HCT116 (cell line): ENCODE measurements at regions not wholly inside any gene's neighbourhood (a gene's known extent, or its start where the extent isn't known, plus 50 kb on each side); places are given as distances from the start of the nearest gene placed in this dataset.

Source experiments
- ATAC-seq: fragments of 200-7000 bp; cut with Tn5 transposase; 2 replicates; pipeline ENCODE4 v1.9.1; 2020; ENCODE audit warnings: mild to moderate bottlenecking, moderate library complexity
- BruUV-seq: library from RNA; stranded (reverse); fragments of 400-500 nt; replicated peaks from 2 replicates; lab custom pipeline; 2021; lab: Mats Ljungman, UMichigan
- CTCF ChIA-PET: fragments of 300-600 bp; sonication (Branson Sonifier 250); formaldehyde crosslinking; loops from one replicate; lab custom pipeline; 2021; ENCODE audit warnings: antibody characterized with exemption; lab: Charles Lee
- POLR2A ChIA-PET: fragments of 300-600, 350-600 bp; sonication (Branson Sonifier 250); formaldehyde crosslinking; loops from one replicate; lab custom pipeline; 2021; ENCODE audit warnings: antibody characterized with exemption; lab: Charles Lee
- RAD21 ChIA-PET, 2 experiments: fragments of 300-600 bp; sonication (Branson Sonifier 250); formaldehyde crosslinking; loops; one replicate each; lab custom pipeline; 2023; ENCODE audit warnings: low total read pairs in 2 of 2; ENCODE audit not compliant: uncharacterized antibody in 2 of 2, unreplicated experiment in 2 of 2, low non-redundant PET in 1 of 2; lab: Charles Lee
- DNase-seq: peaks from one replicate; pipeline ENCODE4 v3.0.0-alpha.2; 2010; ENCODE audit warnings: low read depth, low spot score
- H2AFZ ChIP-seq: fragments of 200-600 bp; shearing (Covaris generic), sonication (generic); 2 replicates; pipeline ENCODE4 v1.6.1; 2017; ENCODE audit warnings: low read depth, mixed run types, mixed read lengths, antibody characterized with exemption, low read length; ENCODE audit not compliant: poor library complexity, severe bottlenecking
- H3K27ac ChIP-seq: 2 replicates; pipeline ENCODE4 v1.5.1; 2012; ENCODE audit warnings: low read depth, low read length
- H3K27me3 ChIP-seq: fragments of 200-600 bp; sonication (generic); 2 replicates; pipeline ENCODE4 v1.6.1; 2016; ENCODE audit warnings: mixed run types, low read length, mixed read lengths; ENCODE audit not compliant: insufficient read depth
- H3K36me3 ChIP-seq, 2 experiments: fragments of 200-500 bp in 1 of 2; fragments of 200-600 bp in 1 of 2; sonication (Bioruptor generic) in 1 of 2; sonication (generic) in 1 of 2; 2 replicates each; pipeline versions ENCODE4 v1.5.1 to v1.6.1; 2014 to 2016; ENCODE audit warnings: low read length in 2 of 2, inconsistent platforms in 1 of 2, mixed read lengths in 1 of 2, mixed run types in 1 of 2; ENCODE audit not compliant: insufficient read depth in 2 of 2, control insufficient read depth in 1 of 2
- H3K4me1 ChIP-seq, 2 experiments: fragments of 200-600 bp in 1 of 2; sonication (generic) in 1 of 2; 2 replicates each; pipeline versions ENCODE4 v1.5.1 to v1.6.1; 2012 to 2017; ENCODE audit warnings: low read length in 2 of 2, inconsistent platforms in 1 of 2, mild to moderate bottlenecking in 1 of 2, mixed read lengths in 1 of 2, mixed run types in 1 of 2, moderate library complexity in 1 of 2; ENCODE audit not compliant: insufficient read depth in 2 of 2, control insufficient read depth in 1 of 2
- H3K4me2 ChIP-seq: fragments of 200-600 bp; sonication (generic); 2 replicates; pipeline ENCODE4 v1.6.1; 2017; ENCODE audit warnings: mixed run types, low read length, mixed read lengths
- H3K4me3 ChIP-seq, 2 experiments: fragments of 200-600 bp in 1 of 2; sonication (generic) in 1 of 2; replicated peaks in 1 of 2; 2 replicates each; pipeline ENCODE4 v1.5.1; 2011 to 2016; ENCODE audit warnings: low read length in 2 of 2, control low read depth in 1 of 2, low read depth in 1 of 2, mild to moderate bottlenecking in 1 of 2, mixed read lengths in 1 of 2, mixed run types in 1 of 2
- H3K79me2 ChIP-seq: fragments of 200-600 bp; sonication (generic); 2 replicates; pipeline ENCODE4 v1.6.1; 2017; ENCODE audit warnings: mild to moderate bottlenecking, mixed run types, low read length, moderate library complexity, mixed read lengths; ENCODE audit not compliant: insufficient read depth
- H3K9ac ChIP-seq: fragments of 200-600 bp; sonication (generic); 2 replicates; pipeline ENCODE4 v1.6.1; 2016; ENCODE audit warnings: low read length, mixed read lengths
- H3K9me2 ChIP-seq: fragments of 200-600 bp; sonication (generic), shearing (Covaris generic); 2 replicates; pipeline ENCODE4 v1.6.1; 2017; ENCODE audit warnings: mixed run types, mild to moderate bottlenecking, moderate library complexity; ENCODE audit not compliant: insufficient read depth
- H3K9me3 ChIP-seq, 2 experiments: fragments of 200-500 bp in 1 of 2; fragments of 200-600 bp in 1 of 2; sonication (Bioruptor generic) in 1 of 2; sonication (generic) in 1 of 2; 2 replicates each; pipeline ENCODE4 v1.6.1; 2014 to 2017; ENCODE audit warnings: low read length in 2 of 2, mixed read lengths in 2 of 2, inconsistent platforms in 1 of 2, low read depth in 1 of 2, mild to moderate bottlenecking in 1 of 2, mixed run types in 1 of 2, moderate library complexity in 1 of 2; ENCODE audit not compliant: control insufficient read depth in 1 of 2, insufficient read depth in 1 of 2
- H4K20me1 ChIP-seq: fragments of 200-600 bp; sonication (generic), shearing (Covaris generic); 2 replicates; pipeline ENCODE4 v1.6.1; 2017; ENCODE audit warnings: mixed run types, mild to moderate bottlenecking, moderate library complexity; ENCODE audit not compliant: insufficient read depth
- CEBPB ChIP-seq: IDR thresholded peaks from 2 replicates; pipeline ENCODE4 v1.6.1; 2012; ENCODE audit warnings: low read depth
- EGR1 ChIP-seq: IDR thresholded peaks from 2 replicates; pipeline ENCODE4 v1.6.1; 2012; ENCODE audit warnings: low read depth
- ELF1 ChIP-seq: IDR thresholded peaks from 2 replicates; pipeline ENCODE4 v1.6.1; 2012; ENCODE audit warnings: low read depth, borderline replicate concordance
- EZH2phosphoT487 ChIP-seq: fragments of 200-600 bp; IDR thresholded peaks from 2 replicates; pipeline ENCODE4 v1.6.1; 2018; ENCODE audit warnings: antibody characterized with exemption, borderline replicate concordance
- FOSL1 ChIP-seq: IDR thresholded peaks from 2 replicates; pipeline ENCODE4 v1.6.1; 2012; ENCODE audit warnings: low read depth
- POLR2AphosphoS5 ChIP-seq: IDR thresholded peaks from 2 replicates; pipeline ENCODE4 v1.6.1; 2011; ENCODE audit warnings: mild to moderate bottlenecking, low read depth, low read length, moderate library complexity
- RAD21 ChIP-seq: IDR thresholded peaks from 2 replicates; pipeline ENCODE4 v1.6.1; 2012; ENCODE audit warnings: low read depth, mild to moderate bottlenecking
- SIN3A ChIP-seq: IDR thresholded peaks from 2 replicates; pipeline ENCODE4 v1.6.1; 2012; ENCODE audit warnings: low read depth
- SP1 ChIP-seq: IDR thresholded peaks from 2 replicates; pipeline ENCODE4 v1.6.1; 2012; ENCODE audit warnings: low read depth
- SRF ChIP-seq: IDR thresholded peaks from 2 replicates; pipeline ENCODE4 v1.6.1; 2012; ENCODE audit warnings: low read depth
- TCF7L2 ChIP-seq: IDR thresholded peaks from 2 replicates; pipeline ENCODE4 v1.7.0; 2011; ENCODE audit warnings: borderline replicate concordance, inconsistent platforms; ENCODE audit not compliant: insufficient read depth, insufficient read length; ENCODE audit errors: extremely low read depth
- YY1 ChIP-seq: IDR thresholded peaks from 2 replicates; pipeline ENCODE4 v1.6.1; 2011; ENCODE audit warnings: low read length, low read depth, moderate library complexity, mild to moderate bottlenecking; ENCODE audit not compliant: insufficient replicate concordance; ENCODE audit errors: extremely low read depth
- ZFX ChIP-seq: fragments of 450-650 bp; IDR thresholded peaks from 2 replicates; pipeline ENCODE4 v1.6.1; 2017
- ZNF274 ChIP-seq: fragments of 200-500 bp; sonication (Bioruptor generic); IDR thresholded peaks from 2 replicates; pipeline ENCODE4 v1.6.1; 2014; ENCODE audit warnings: mild to moderate bottlenecking, low read depth, low read length, inconsistent platforms
- intact Hi-C: fragments of 100-400 bp; cut with micrococcal nuclease; formaldehyde crosslinking; loops from 2 replicates; pipeline ENCODE4 v1.10.0; 2022
- TF ChIP-seq, protein P1 (sequence below): IDR thresholded peaks from 2 replicates; pipeline ENCODE4 v1.6.1; 2011; ENCODE audit warnings: mild to moderate bottlenecking, low read length, moderate library complexity; ENCODE audit not compliant: insufficient replicate concordance; ENCODE audit errors: extremely low read depth
- TF ChIP-seq, protein P2 (sequence below), 3 experiments: fragments of 200-600 bp in 1 of 3; sonication (generic) in 1 of 3; IDR thresholded peaks in 2 of 3; conservative IDR thresholded peaks in 1 of 3; 2 replicates each; pipeline ENCODE4 v1.5.1; 2012 to 2017; ENCODE audit warnings: low read depth in 2 of 3, low read length in 2 of 3, antibody characterized with exemption in 1 of 3, borderline replicate concordance in 1 of 3, control low read depth in 1 of 3, mild to moderate bottlenecking in 1 of 3, mixed read lengths in 1 of 3, mixed run types in 1 of 3, moderate library complexity in 1 of 3; ENCODE audit not compliant: insufficient read depth in 1 of 3
- TF ChIP-seq, protein P3 (sequence below): IDR thresholded peaks from 2 replicates; pipeline ENCODE4 v1.6.1; 2012
- TF ChIP-seq, protein P4 (sequence below): IDR thresholded peaks from 2 replicates; pipeline ENCODE4 v1.6.1; 2012
- TF ChIP-seq, protein P5 (sequence below): IDR thresholded peaks from 2 replicates; pipeline ENCODE4 v1.6.1; 2012; ENCODE audit warnings: low read depth

DNA sequence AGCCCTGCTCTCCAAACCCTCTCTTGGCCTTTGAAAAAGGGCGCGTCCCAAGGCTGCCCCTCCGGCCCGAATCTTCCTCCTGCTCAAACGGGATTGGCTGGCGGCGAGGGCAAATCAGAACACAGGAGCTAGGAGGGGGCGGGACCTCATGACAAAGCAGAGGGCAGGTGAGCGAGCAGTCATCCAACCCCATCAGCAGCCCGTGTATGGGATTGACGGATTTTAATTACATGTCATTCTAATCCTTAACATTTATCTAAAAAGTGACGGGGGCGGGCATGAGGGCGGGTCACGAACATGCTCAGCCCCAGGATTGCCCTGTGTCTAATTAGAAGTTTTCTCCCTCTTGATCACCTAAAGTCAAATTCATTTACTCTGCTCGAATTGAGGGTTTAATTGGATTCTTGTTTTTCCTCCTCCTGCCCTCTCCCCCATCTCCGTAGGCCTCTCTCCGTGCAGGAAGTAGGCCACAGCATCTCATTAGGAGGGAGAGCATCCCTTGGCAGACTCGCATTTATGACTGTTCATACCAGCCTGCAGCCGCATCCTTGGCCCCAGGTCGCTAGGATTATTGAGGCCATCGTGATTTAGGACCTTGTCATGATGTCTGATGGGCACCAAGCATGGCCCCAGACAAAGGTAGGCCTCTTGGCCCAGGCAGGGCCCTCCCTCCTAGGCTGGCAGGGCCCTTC is 147.1 kb downstream of the CHST1 start:
- ChIA-PET POLR2A (no interaction called here), RAD21 (no interaction called here), CTCF (no interaction called here)
- Histone ChIP-seq H3K36me3 (no peaks in the 10 kb centered on the region), H3K27me3 (0 out of 2 replicates have a peak, but pooled peaks cover 6% of the 10 kb centered on the region), H3K4me2 (no peak overlapping the region), H2AFZ (no peak overlapping the region), H3K4me3 (no peak overlapping the region), H3K9me2 (no peaks in the 10 kb centered on the region), H3K9me3 (no peaks in the 10 kb centered on the region), H3K9ac (no peak overlapping the region), H4K20me1 (no peaks in the 10 kb centered on the region), H3K27ac (no peak overlapping the region), H3K4me1 (no peaks in the 10 kb centered on the region; a peak in 1 of 4 replicates), H3K79me2 (no peaks in the 10 kb centered on the region)
- TF ChIP-seq, protein P1, sequence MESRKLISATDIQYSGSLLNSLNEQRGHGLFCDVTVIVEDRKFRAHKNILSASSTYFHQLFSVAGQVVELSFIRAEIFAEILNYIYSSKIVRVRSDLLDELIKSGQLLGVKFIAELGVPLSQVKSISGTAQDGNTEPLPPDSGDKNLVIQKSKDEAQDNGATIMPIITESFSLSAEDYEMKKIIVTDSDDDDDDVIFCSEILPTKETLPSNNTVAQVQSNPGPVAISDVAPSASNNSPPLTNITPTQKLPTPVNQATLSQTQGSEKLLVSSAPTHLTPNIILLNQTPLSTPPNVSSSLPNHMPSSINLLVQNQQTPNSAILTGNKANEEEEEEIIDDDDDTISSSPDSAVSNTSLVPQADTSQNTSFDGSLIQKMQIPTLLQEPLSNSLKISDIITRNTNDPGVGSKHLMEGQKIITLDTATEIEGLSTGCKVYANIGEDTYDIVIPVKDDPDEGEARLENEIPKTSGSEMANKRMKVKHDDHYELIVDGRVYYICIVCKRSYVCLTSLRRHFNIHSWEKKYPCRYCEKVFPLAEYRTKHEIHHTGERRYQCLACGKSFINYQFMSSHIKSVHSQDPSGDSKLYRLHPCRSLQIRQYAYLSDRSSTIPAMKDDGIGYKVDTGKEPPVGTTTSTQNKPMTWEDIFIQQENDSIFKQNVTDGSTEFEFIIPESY, result no peak
- TF ChIP-seq SP1 (no peak), EZH2phosphoT487 (no peak), SIN3A (no peak), CEBPB (no peak), YY1 (no peak), FOSL1 (no peak), POLR2AphosphoS5 (no peak), ZFX (no peak), RAD21 (no peak), ZNF274 (no peak), ELF1 (no peak), SRF (no peak), TCF7L2 (no peak), EGR1 (no peak)
- TF ChIP-seq, protein P2, sequence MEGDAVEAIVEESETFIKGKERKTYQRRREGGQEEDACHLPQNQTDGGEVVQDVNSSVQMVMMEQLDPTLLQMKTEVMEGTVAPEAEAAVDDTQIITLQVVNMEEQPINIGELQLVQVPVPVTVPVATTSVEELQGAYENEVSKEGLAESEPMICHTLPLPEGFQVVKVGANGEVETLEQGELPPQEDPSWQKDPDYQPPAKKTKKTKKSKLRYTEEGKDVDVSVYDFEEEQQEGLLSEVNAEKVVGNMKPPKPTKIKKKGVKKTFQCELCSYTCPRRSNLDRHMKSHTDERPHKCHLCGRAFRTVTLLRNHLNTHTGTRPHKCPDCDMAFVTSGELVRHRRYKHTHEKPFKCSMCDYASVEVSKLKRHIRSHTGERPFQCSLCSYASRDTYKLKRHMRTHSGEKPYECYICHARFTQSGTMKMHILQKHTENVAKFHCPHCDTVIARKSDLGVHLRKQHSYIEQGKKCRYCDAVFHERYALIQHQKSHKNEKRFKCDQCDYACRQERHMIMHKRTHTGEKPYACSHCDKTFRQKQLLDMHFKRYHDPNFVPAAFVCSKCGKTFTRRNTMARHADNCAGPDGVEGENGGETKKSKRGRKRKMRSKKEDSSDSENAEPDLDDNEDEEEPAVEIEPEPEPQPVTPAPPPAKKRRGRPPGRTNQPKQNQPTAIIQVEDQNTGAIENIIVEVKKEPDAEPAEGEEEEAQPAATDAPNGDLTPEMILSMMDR (IDR thresholded peaks at IDR 0.05 in 2 of 3, conservative IDR thresholded peaks at IDR 0.05 in 1 of 3; ENCODE audit: borderline replicate concordance in 1 of 3, insufficient read depth in 1 of 3, low read depth in 2 of 3, low read length in 2 of 3), result no peak
- TF ChIP-seq, protein P3, sequence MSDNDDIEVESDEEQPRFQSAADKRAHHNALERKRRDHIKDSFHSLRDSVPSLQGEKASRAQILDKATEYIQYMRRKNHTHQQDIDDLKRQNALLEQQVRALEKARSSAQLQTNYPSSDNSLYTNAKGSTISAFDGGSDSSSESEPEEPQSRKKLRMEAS, result no peak
- TF ChIP-seq, protein P4, sequence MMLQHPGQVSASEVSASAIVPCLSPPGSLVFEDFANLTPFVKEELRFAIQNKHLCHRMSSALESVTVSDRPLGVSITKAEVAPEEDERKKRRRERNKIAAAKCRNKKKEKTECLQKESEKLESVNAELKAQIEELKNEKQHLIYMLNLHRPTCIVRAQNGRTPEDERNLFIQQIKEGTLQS, result no peak
- TF ChIP-seq, protein P5, sequence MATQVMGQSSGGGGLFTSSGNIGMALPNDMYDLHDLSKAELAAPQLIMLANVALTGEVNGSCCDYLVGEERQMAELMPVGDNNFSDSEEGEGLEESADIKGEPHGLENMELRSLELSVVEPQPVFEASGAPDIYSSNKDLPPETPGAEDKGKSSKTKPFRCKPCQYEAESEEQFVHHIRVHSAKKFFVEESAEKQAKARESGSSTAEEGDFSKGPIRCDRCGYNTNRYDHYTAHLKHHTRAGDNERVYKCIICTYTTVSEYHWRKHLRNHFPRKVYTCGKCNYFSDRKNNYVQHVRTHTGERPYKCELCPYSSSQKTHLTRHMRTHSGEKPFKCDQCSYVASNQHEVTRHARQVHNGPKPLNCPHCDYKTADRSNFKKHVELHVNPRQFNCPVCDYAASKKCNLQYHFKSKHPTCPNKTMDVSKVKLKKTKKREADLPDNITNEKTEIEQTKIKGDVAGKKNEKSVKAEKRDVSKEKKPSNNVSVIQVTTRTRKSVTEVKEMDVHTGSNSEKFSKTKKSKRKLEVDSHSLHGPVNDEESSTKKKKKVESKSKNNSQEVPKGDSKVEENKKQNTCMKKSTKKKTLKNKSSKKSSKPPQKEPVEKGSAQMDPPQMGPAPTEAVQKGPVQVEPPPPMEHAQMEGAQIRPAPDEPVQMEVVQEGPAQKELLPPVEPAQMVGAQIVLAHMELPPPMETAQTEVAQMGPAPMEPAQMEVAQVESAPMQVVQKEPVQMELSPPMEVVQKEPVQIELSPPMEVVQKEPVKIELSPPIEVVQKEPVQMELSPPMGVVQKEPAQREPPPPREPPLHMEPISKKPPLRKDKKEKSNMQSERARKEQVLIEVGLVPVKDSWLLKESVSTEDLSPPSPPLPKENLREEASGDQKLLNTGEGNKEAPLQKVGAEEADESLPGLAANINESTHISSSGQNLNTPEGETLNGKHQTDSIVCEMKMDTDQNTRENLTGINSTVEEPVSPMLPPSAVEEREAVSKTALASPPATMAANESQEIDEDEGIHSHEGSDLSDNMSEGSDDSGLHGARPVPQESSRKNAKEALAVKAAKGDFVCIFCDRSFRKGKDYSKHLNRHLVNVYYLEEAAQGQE, result no peak
- BruUV-seq, result no TSS peak
- ATAC-seq, result peak; percentile 90
- DNase-seq, result peak; percentile 4
- intact Hi-C loops, result no loop called here
